PC-3 (cell line): ENCODE measurements at regions not wholly inside any gene's neighbourhood (a gene's known extent, or its start where the extent isn't known, plus 50 kb on each side); places are given as distances from the start of the nearest gene placed in this dataset.

Experiments
- ATAC-seq: fragments of 200-7000 bp; cut with Tn5 transposase; 2 replicates; pipeline ENCODE4 v1.9.1; 2020; ENCODE audit warnings: mild to moderate bottlenecking, moderate library complexity
- BruUV-seq: library from RNA; stranded (reverse); fragments of 400-500 nt; replicated peaks from 2 replicates; lab custom pipeline; 2021; lab: Mats Ljungman, UMichigan
- CTCF ChIA-PET: fragments of 300-600 bp; sonication (Branson Sonifier 250); formaldehyde crosslinking; loops from one replicate; lab custom pipeline; 2022; ENCODE audit warnings: antibody characterized with exemption; lab: Charles Lee
- POLR2A ChIA-PET: fragments of 300-600 bp; sonication (Branson Sonifier 250); formaldehyde crosslinking; loops from one replicate; lab custom pipeline; 2022; ENCODE audit warnings: antibody characterized with exemption; ENCODE audit not compliant: unreplicated experiment; lab: Charles Lee
- DNase-seq: peaks from one replicate; pipeline ENCODE4 v3.0.0-alpha.2; 2015
- H2AFZ ChIP-seq: fragments of 300-600 bp; sonication (generic); 2 replicates; pipeline ENCODE4 v1.6.0; 2016; ENCODE audit warnings: antibody characterized with exemption, low read length
- H3F3A ChIP-seq: fragments of 300-600 bp; sonication (generic); one replicate; pipeline ENCODE4 v1.6.0; 2017; ENCODE audit warnings: antibody characterized with exemption, low read length, control low read depth, mild to moderate bottlenecking; ENCODE audit not compliant: unreplicated experiment
- H3K27ac ChIP-seq: fragments of 300-600 bp; sonication (generic); 2 replicates; pipeline ENCODE4 v1.5.1; 2016; ENCODE audit warnings: mild to moderate bottlenecking, low read length
- H3K27me3 ChIP-seq: fragments of 300-600 bp; sonication (generic); 2 replicates; pipeline ENCODE4 v1.6.1; 2016; ENCODE audit warnings: low read length, mixed read lengths
- H3K36me3 ChIP-seq: fragments of 300-600 bp; sonication (generic); 2 replicates; pipeline ENCODE4 v1.6.1; 2016; ENCODE audit warnings: low read depth, mixed run types, low read length, mixed read lengths
- H3K4me1 ChIP-seq: fragments of 300-600 bp; sonication (generic); 2 replicates; pipeline ENCODE4 v1.5.1; 2016; ENCODE audit warnings: low read length; ENCODE audit not compliant: insufficient read depth
- H3K4me2 ChIP-seq: fragments of 300-600 bp; sonication (generic); 2 replicates; pipeline ENCODE4 v1.6.0; 2016; ENCODE audit warnings: low read length
- H3K4me3 ChIP-seq: fragments of 300-600 bp; sonication (generic); 2 replicates; pipeline ENCODE4 v1.5.1; 2016; ENCODE audit warnings: mild to moderate bottlenecking, low read length, mixed read lengths
- H3K79me2 ChIP-seq: fragments of 300-600 bp; sonication (generic); 2 replicates; pipeline ENCODE4 v1.6.1; 2017; ENCODE audit warnings: low read length, mixed read lengths
- H3K9ac ChIP-seq: fragments of 300-600 bp; sonication (generic); 2 replicates; pipeline ENCODE4 v1.6.0; 2016; ENCODE audit warnings: mild to moderate bottlenecking, low read length
- H3K9me2 ChIP-seq: fragments of 300-600 bp; sonication (generic); replicated peaks from 2 replicates; pipeline ENCODE4 v1.6.1; 2016; ENCODE audit warnings: mixed run types, low read length, mixed read lengths
- H3K9me3 ChIP-seq: fragments of 300-600 bp; sonication (generic); 2 replicates; pipeline ENCODE4 v1.6.1; 2016; ENCODE audit warnings: low read length, mixed read lengths
- H4K20me1 ChIP-seq: fragments of 300-600 bp; sonication (generic); 2 replicates; pipeline ENCODE4 v1.6.1; 2016; ENCODE audit warnings: low read length, mixed read lengths
- EZH2 ChIP-seq: fragments of 300-600 bp; sonication (generic); IDR thresholded peaks from one replicate; pipeline ENCODE4 v1.6.1; 2017; ENCODE audit warnings: antibody characterized with exemption, mild to moderate bottlenecking, low read length; ENCODE audit not compliant: unreplicated experiment
- EZH2phosphoT487 ChIP-seq: fragments of 300-600 bp; sonication (generic); IDR thresholded peaks from 2 replicates; pipeline ENCODE4 v1.6.1; 2018; ENCODE audit warnings: mild to moderate bottlenecking, antibody characterized with exemption, low read length, borderline replicate concordance
- intact Hi-C: fragments of 100-400 bp; cut with micrococcal nuclease; formaldehyde crosslinking; loops from 2 replicates; pipeline ENCODE4 v1.9.0; 2023
- TF ChIP-seq, protein P1 (sequence below): fragments of 300-600 bp; sonication (generic); conservative IDR thresholded peaks from 2 replicates; pipeline ENCODE4 v1.5.1; 2017; ENCODE audit warnings: antibody characterized with exemption, low read depth, mild to moderate bottlenecking, low read length

DNA sequence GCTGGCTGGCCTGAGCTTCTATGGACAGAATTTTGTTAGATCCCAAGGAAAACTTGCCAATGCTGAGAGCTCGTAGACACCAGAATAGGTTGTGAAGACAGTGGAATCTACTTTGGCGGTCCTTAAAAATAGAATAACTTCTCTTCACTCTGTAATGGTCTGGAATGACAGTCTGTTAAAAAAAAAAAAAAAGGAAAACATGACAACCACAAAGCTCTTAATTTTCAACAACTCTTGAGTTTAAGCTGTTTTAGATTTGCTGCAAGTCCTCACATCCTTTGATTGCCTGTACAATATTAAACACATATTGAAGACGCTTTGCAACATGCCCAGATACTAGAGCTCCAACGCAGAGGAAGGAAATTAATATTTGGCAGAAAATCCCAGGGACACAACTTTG, 122.8 kb upstream of the GALNT15 start:
- no peak for TF ChIP-seq EZH2phosphoT487
- TF ChIP-seq, protein P1, sequence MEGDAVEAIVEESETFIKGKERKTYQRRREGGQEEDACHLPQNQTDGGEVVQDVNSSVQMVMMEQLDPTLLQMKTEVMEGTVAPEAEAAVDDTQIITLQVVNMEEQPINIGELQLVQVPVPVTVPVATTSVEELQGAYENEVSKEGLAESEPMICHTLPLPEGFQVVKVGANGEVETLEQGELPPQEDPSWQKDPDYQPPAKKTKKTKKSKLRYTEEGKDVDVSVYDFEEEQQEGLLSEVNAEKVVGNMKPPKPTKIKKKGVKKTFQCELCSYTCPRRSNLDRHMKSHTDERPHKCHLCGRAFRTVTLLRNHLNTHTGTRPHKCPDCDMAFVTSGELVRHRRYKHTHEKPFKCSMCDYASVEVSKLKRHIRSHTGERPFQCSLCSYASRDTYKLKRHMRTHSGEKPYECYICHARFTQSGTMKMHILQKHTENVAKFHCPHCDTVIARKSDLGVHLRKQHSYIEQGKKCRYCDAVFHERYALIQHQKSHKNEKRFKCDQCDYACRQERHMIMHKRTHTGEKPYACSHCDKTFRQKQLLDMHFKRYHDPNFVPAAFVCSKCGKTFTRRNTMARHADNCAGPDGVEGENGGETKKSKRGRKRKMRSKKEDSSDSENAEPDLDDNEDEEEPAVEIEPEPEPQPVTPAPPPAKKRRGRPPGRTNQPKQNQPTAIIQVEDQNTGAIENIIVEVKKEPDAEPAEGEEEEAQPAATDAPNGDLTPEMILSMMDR = no peak
- no peak for TF ChIP-seq EZH2
- no peak overlapping the region for H3K9ac ChIP-seq

DNA sequence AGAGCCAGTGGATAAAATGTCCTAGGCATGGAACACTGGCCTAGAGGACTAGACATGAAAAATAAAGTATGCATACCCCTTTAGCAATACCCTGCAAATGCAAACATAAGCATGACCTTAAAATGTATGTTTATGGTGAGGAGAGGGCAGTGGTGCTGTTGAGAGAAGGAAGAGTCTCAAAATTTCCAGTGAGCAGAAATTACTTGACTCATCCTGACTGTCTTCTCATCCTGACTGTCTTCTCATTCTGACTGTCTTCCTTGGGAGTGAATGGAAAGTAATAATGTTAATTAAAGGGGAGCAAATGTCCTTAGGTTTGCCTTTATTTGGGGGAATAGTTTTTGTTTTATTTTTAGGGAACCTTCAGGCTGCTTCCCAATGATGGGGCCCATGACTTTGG, 121.5 kb upstream of the GALNT15 start:
- no peaks in the 10 kb centered on the region for H3K79me2 ChIP-seq
- no peaks in the 10 kb centered on the region for H4K20me1 ChIP-seq
- no peak overlapping the region for H3K27ac ChIP-seq
- POLR2A ChIA-PET = no interaction called here
- H3K9me3 ChIP-seq = no peaks in the 10 kb centered on the region
- H3K4me1 ChIP-seq = no peaks in the 10 kb centered on the region
- no peaks in the 10 kb centered on the region for H3K36me3 ChIP-seq
- no peaks in the 10 kb centered on the region for H3K9me2 ChIP-seq
- TF ChIP-seq EZH2 (no peak), EZH2phosphoT487 (no peak)
- TF ChIP-seq, protein P1 = no peak
- CTCF ChIA-PET = no interaction called here
- no peak for DNase-seq
- intact Hi-C loops = no loop called here
- BruUV-seq = no TSS peak
- H3K4me2 ChIP-seq = no peak overlapping the region
- H3K27me3 ChIP-seq = no peaks in the 10 kb centered on the region
- H3K4me3 ChIP-seq = no peak overlapping the region
- H3F3A ChIP-seq = no peaks in the 10 kb centered on the region
- no peak overlapping the region for H2AFZ ChIP-seq
- no peak overlapping the region for H3K9ac ChIP-seq
- ATAC-seq = no peak

More for the DNA sequence above, 122.8 kb upstream of the GALNT15 start:
- H4K20me1 ChIP-seq = no peaks in the 10 kb centered on the region
- no peaks in the 10 kb centered on the region for H3K9me2 ChIP-seq
- H3K4me2 ChIP-seq = no peak overlapping the region
- no peaks in the 10 kb centered on the region for H3K4me1 ChIP-seq
- H3K27ac ChIP-seq = no peak overlapping the region
- no peak overlapping the region for H3K4me3 ChIP-seq
- no peaks in the 10 kb centered on the region for H3K36me3 ChIP-seq
- no peaks in the 10 kb centered on the region for H3K9me3 ChIP-seq
- no peak for DNase-seq
- H3K79me2 ChIP-seq = no peaks in the 10 kb centered on the region
- no TSS peak for BruUV-seq
- ATAC-seq = no peak
- H2AFZ ChIP-seq = no peak overlapping the region
- ChIA-PET CTCF (interaction anchor here (0.6 to 1.2 kb wide), 2 partner anchors 19 to 89 kb away, joined by 6 to 9 read pairs; no protein-coding TSS in a partner anchor), POLR2A (no interaction called here)
- intact Hi-C loops = no loop called here
- no peaks in the 10 kb centered on the region for H3K27me3 ChIP-seq
- no peaks in the 10 kb centered on the region for H3F3A ChIP-seq

DNA sequence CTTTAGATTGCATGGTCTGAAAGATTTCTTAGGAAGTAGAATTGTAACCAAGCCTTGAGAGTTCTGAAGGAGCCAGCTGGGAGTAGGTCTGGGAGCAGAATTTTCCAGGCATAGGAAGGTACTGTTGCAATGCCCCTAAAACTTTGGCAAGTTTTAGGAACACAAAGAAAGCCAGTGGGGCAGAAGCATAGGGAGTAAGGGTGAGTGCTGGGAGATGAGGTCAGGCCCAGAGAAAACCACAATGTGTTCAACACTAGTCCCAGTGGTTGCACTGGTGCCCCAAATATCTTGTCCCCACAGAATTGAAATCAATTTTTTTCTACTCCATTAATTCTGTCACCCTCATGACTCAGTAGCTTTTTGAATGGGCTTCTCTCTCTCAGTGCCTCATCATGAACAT, 120.7 kb upstream of the GALNT15 start:
- Histone ChIP-seq H3K4me1 (peaks cover 8% of the 10 kb centered on the region), H2AFZ (no peak overlapping the region), H3K9me3 (no peaks in the 10 kb centered on the region), H3K27ac (no peak overlapping the region), H3F3A (no peaks in the 10 kb centered on the region), H3K4me3 (no peak overlapping the region), H3K79me2 (no peaks in the 10 kb centered on the region), H3K9ac (no peak overlapping the region), H3K9me2 (no peaks in the 10 kb centered on the region), H4K20me1 (no peaks in the 10 kb centered on the region), H3K4me2 (no peak overlapping the region), H3K27me3 (no peaks in the 10 kb centered on the region), H3K36me3 (no peaks in the 10 kb centered on the region)
- ATAC-seq (no peak), DNase-seq (no peak)
- BruUV-seq = no TSS peak
- intact Hi-C loops = no loop called here
- TF ChIP-seq EZH2phosphoT487 (no peak), EZH2 (no peak)
- TF ChIP-seq, protein P1 = no peak
- POLR2A ChIA-PET = no interaction called here
- CTCF ChIA-PET = no interaction called here
